ENCODE measurements at regions not wholly inside any gene's neighbourhood (a gene's known extent, or its start where the extent isn't known, plus 50 kb on each side); places are given as distances from the start of the nearest gene placed in this dataset.

- DNase-seq, result no peak
Observed at GRCh38 chrX:42505016-42505415, 272.9 kb downstream of the PPP1R2C start.

GRCh38 chrX:42499620-42500019 is 278.3 kb downstream of the PPP1R2C start:
- no peak for DNase-seq

GRCh38 chrX:42497356-42497755 is 280.6 kb downstream of the PPP1R2C start:
- no peak for DNase-seq

- no peak for DNase-seq
Observed at GRCh38 chrX:42496239-42496638, 281.7 kb downstream of the PPP1R2C start.

GRCh38 chrX:42495139-42495538 is 282.8 kb downstream of the PPP1R2C start:
- peak; percentile 80 for DNase-seq

GRCh38 chrX:42491137-42491907 is 286.6 kb downstream of the PPP1R2C start:
- no peak for DNase-seq

GRCh38 chrX:42490111-42490510 is 287.9 kb downstream of the PPP1R2C start:
- no peak for DNase-seq

GRCh38 chrX:42485601-42486000 is 292.4 kb downstream of the PPP1R2C start:
- no peak for DNase-seq

- DNase-seq, result no peak
Observed at GRCh38 chrX:42484233-42484632, 293.7 kb downstream of the PPP1R2C start.

- no peak for DNase-seq
Observed at GRCh38 chrX:42477396-42477795, 300.6 kb downstream of the PPP1R2C start.

- no peak for DNase-seq
Observed at GRCh38 chrX:42472727-42473126, 305.2 kb downstream of the PPP1R2C start.

GRCh38 chrX:42466332-42467046 is 311.5 kb downstream of the PPP1R2C start:
- DNase-seq, result no peak

- no peak for DNase-seq
Observed at GRCh38 chrX:42465821-42466220, 312.1 kb downstream of the PPP1R2C start.

- DNase-seq, result no peak
Observed at GRCh38 chrX:42463706-42464490, 314.1 kb downstream of the PPP1R2C start.

GRCh38 chrX:42462917-42463316 is 315.0 kb downstream of the PPP1R2C start:
- DNase-seq, result no peak

- DNase-seq, result no peak
Observed at GRCh38 chrX:42460706-42461105, 317.3 kb downstream of the PPP1R2C start.

- peak; percentile 1 for DNase-seq
Observed at GRCh38 chrX:42459735-42460134, 318.2 kb downstream of the PPP1R2C start.

- no peak for DNase-seq
Observed at GRCh38 chrX:42456176-42456700, 321.7 kb downstream of the PPP1R2C start.

GRCh38 chrX:42450228-42450627 is 327.7 kb downstream of the PPP1R2C start:
- DNase-seq, result no peak

- DNase-seq, result no peak
Observed at GRCh38 chrX:42443267-42443666, 334.7 kb downstream of the PPP1R2C start.

GRCh38 chrX:42442745-42443144 is 335.2 kb downstream of the PPP1R2C start:
- no peak for DNase-seq

- DNase-seq, result no peak
Observed at GRCh38 chrX:42437211-42437610, 340.8 kb downstream of the PPP1R2C start.

- no peak for DNase-seq
Observed at GRCh38 chrX:42434458-42435166, 343.4 kb downstream of the PPP1R2C start.

All from DMS153 (cell line).